RWPE2 (cell line): ENCODE measurements at regions not wholly inside any gene's neighbourhood (a gene's known extent, or its start where the extent isn't known, plus 50 kb on each side); places are given as distances from the start of the nearest gene placed in this dataset.

Experiments
- ATAC-seq: fragments of 200-7000 bp; cut with Tn5 transposase; 3 replicates; pipeline ENCODE4 v1.9.1; 2021; ENCODE audit warnings: low read depth
- DNase-seq: peaks from one replicate; pipeline ENCODE4 v3.0.0-alpha.2; 2020; ENCODE audit warnings: low spot score
- H3K27ac ChIP-seq: fragments of 450-650 bp; 2 replicates; pipeline ENCODE4 v1.5.1; 2017; ENCODE audit warnings: mild to moderate bottlenecking; ENCODE audit not compliant: poor library complexity, severe bottlenecking
- H3K27me3 ChIP-seq: fragments of 250-450 bp; sonication (Bioruptor Pico); 2 replicates; pipeline ENCODE4 v1.5.1; 2021; ENCODE audit warnings: mild to moderate bottlenecking, moderate library complexity; ENCODE audit not compliant: insufficient read depth, poor library complexity, severe bottlenecking
- H3K36me3 ChIP-seq: fragments of 250-450 bp; sonication (Bioruptor Pico); 2 replicates; pipeline ENCODE4 v1.5.1; 2020; ENCODE audit warnings: low read depth, mild to moderate bottlenecking, moderate library complexity
- H3K4me1 ChIP-seq: fragments of 250-450 bp; sonication (Bioruptor Pico); 2 replicates; pipeline ENCODE4 v1.5.1; 2021; ENCODE audit warnings: mild to moderate bottlenecking, moderate library complexity; ENCODE audit not compliant: insufficient read depth, poor library complexity, severe bottlenecking
- H3K4me3 ChIP-seq: fragments of 250-450 bp; sonication (Bioruptor Pico); 2 replicates; pipeline ENCODE4 v1.5.1; 2021; ENCODE audit warnings: mild to moderate bottlenecking, moderate library complexity; ENCODE audit not compliant: severe bottlenecking
- H3K9me3 ChIP-seq: fragments of 250-450 bp; sonication (Bioruptor Pico); 2 replicates; pipeline ENCODE4 v1.5.1; 2021; ENCODE audit warnings: mild to moderate bottlenecking, moderate library complexity; ENCODE audit not compliant: severe bottlenecking
- CTCF ChIP-seq: fragments of 450-650 bp; IDR thresholded peaks from one replicate; pipeline ENCODE4 v1.5.1; 2017; ENCODE audit warnings: mild to moderate bottlenecking, moderate library complexity; ENCODE audit not compliant: poor library complexity, severe bottlenecking

- Histone ChIP-seq H3K36me3 (no peaks in the 10 kb centered on the region), H3K27ac (no peak overlapping the region), H3K9me3 (no peaks in the 10 kb centered on the region), H3K4me3 (no peak overlapping the region), H3K27me3 (no peaks in the 10 kb centered on the region), H3K4me1 (no peaks in the 10 kb centered on the region)
- TF ChIP-seq CTCF = no peak
- ATAC-seq (no peak), DNase-seq (no peak)
Measured at GRCh38 chr16:85319984-85320440, 207.7 kb upstream of the CIBAR2 start.

GRCh38 chr16:85320677-85321385 lies 208.6 kb upstream of the CIBAR2 start:
- ATAC-seq (no peak), DNase-seq (no peak)
- Histone ChIP-seq H3K4me1 (no peaks in the 10 kb centered on the region), H3K9me3 (no peaks in the 10 kb centered on the region), H3K36me3 (no peaks in the 10 kb centered on the region), H3K4me3 (no peak overlapping the region), H3K27ac (no peak overlapping the region), H3K27me3 (no peaks in the 10 kb centered on the region)
- TF ChIP-seq CTCF = no peak

- ATAC-seq = peak; percentile 14; the same call in 1 of the 3 replicates
- no peak overlapping the region for H3K27ac ChIP-seq
Measured at GRCh38 chr16:85321509-85322271, 209.4 kb upstream of the CIBAR2 start.

GRCh38 chr16:85323230-85323960 lies 211.1 kb upstream of the CIBAR2 start:
- DNase-seq (no peak), ATAC-seq (no peak)
- Histone ChIP-seq H3K27ac (no peak overlapping the region), H3K4me3 (no peak overlapping the region), H3K4me1 (no peaks in the 10 kb centered on the region), H3K27me3 (no peaks in the 10 kb centered on the region), H3K36me3 (no peaks in the 10 kb centered on the region), H3K9me3 (no peaks in the 10 kb centered on the region)
- TF ChIP-seq CTCF = no peak

More at GRCh38 chr16:85321509-85322271, 209.4 kb upstream of the CIBAR2 start:
- Histone ChIP-seq H3K27me3 (no peaks in the 10 kb centered on the region), H3K9me3 (no peaks in the 10 kb centered on the region), H3K4me1 (no peaks in the 10 kb centered on the region), H3K4me3 (no peak overlapping the region), H3K36me3 (no peaks in the 10 kb centered on the region)
- no peak for DNase-seq
- no peak for TF ChIP-seq CTCF
